Activated T-cell treated with anti-CD3 and anti-CD28 coated beads, Interleukin-2, amount 50 U/mL, for 4 hours (primary cell): ENCODE measurements at regions not wholly inside any gene's neighbourhood (a gene's known extent, or its start where the extent isn't known, plus 50 kb on each side); places are given as distances from the start of the nearest gene placed in this dataset.

ENCODE experiments used
- ATAC-seq, 2 donors: fragments of 200-7000 bp; cut with Tn5 transposase; one replicate each; pipeline ENCODE4 v1.10.0; 2021
- DNase-seq: peaks from one replicate; pipeline ENCODE4 v3.0.0-alpha.2; 2020
- H3K27me3 Mint-ChIP-seq: one replicate; pipeline ENCODE4 v1.8.0; 2021; ENCODE audit warnings: low read depth, mixed read lengths
- H3K36me3 Mint-ChIP-seq: one replicate; pipeline ENCODE4 v1.8.0; 2022; ENCODE audit warnings: mixed read lengths; ENCODE audit not compliant: insufficient read depth
- H3K4me1 Mint-ChIP-seq: one replicate; pipeline ENCODE4 v1.8.0; 2021; ENCODE audit warnings: low read depth, mixed read lengths
- H3K4me3 Mint-ChIP-seq: one replicate; pipeline ENCODE4 v1.8.0; 2021; ENCODE audit warnings: mild to moderate bottlenecking, moderate library complexity, mixed read lengths
- H3K9me3 Mint-ChIP-seq: one replicate; pipeline ENCODE4 v1.8.0; 2021; ENCODE audit warnings: mixed read lengths

DNA sequence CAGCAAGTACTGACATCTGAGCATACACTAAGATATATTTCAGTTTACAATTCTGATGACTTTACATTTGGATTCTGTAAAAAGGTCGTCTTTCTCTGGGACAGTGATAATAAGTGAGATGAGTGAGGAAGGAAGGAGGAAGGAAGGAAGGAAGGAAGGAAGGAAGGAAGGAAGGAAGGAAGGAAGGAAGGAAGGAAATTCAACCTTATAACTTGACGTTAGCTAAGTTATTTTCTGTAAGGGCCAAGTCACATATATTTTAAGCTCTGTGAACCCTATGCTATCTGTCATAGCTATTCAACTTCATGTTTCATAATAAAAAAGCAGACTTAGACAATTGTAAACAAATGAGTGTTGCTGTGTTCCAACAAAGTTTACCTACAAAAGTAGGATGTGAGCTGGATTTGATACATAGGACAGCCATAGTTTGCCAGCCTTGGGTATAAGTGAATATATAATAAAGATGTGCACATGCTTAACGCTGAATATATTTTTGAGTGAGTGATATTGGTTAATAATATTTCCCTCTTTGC, 753.0 kb upstream of the NDST4 start:
- Mint-ChIP-seq H3K4me1 (no peaks in the 10 kb centered on the region), H3K36me3 (no peaks in the 10 kb centered on the region), H3K9me3 (peaks cover 6% of the 10 kb centered on the region), H3K27me3 (no peaks in the 10 kb centered on the region), H3K4me3 (no peak overlapping the region)
- ATAC-seq (no peak), DNase-seq (no peak)

GRCh38 chr4:115865736-115866135, 752.3 kb upstream of the NDST4 start:
- Mint-ChIP-seq H3K9me3 (peaks cover 6% of the 10 kb centered on the region), H3K4me1 (no peaks in the 10 kb centered on the region), H3K4me3 (no peak overlapping the region), H3K27me3 (no peaks in the 10 kb centered on the region), H3K36me3 (no peaks in the 10 kb centered on the region)
- DNase-seq (no peak), ATAC-seq (no peak)

GRCh38 chr4:115852767-115853091, 739.3 kb upstream of the NDST4 start:
- H3K4me1 Mint-ChIP-seq: no peaks in the 10 kb centered on the region
- no peak for DNase-seq
- ATAC-seq: no peak
- no peak overlapping the region for H3K4me3 Mint-ChIP-seq
- no peaks in the 10 kb centered on the region for H3K9me3 Mint-ChIP-seq
- no peaks in the 10 kb centered on the region for H3K36me3 Mint-ChIP-seq
- H3K27me3 Mint-ChIP-seq: no peaks in the 10 kb centered on the region

- H3K9me3 Mint-ChIP-seq: no peaks in the 10 kb centered on the region
- no peaks in the 10 kb centered on the region for H3K27me3 Mint-ChIP-seq
- DNase-seq: no peak
- no peak overlapping the region for H3K4me3 Mint-ChIP-seq
- no peak for ATAC-seq
- H3K4me1 Mint-ChIP-seq: no peaks in the 10 kb centered on the region
- no peaks in the 10 kb centered on the region for H3K36me3 Mint-ChIP-seq
These were observed 738.7 kb upstream of the NDST4 start for GRCh38 chr4:115851918-115852766.

DNA sequence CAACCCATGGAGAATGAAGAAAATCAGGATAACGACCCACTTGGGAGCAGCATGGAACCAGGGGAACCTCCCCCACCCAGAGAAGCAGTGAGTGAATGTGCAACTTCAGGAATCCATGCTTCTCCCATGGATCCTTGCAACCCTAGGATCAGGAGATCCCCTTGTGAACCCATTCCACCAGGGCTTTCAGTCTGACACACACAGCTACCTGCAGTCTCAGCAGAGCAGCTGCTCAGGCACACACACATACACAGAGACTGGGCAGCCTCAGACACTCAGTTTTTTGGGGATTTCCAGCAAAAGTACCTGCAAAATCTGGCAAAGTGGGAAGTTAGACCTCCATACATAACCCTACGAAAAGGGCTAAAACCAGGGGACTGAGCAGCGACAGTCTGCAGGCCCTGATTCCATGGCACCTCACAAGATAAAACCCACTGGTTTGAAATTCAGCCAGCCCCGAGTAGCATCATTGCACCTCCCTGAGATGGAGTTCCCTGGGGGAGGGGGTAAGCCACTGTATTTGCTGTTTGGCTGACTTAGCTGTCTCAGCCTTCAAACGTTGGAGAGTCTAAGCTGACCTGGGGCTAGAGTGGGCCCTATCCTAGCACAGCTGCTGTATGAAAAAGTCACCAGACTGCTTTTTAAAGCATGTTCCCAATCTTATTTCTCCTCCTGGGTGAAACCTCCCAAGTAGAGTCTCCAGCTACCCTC, 737.5 kb upstream of the NDST4 start:
- no peaks in the 10 kb centered on the region for H3K4me1 Mint-ChIP-seq
- DNase-seq (no peak), ATAC-seq (no peak)
- H3K4me3 Mint-ChIP-seq: no peak overlapping the region
- H3K9me3 Mint-ChIP-seq: no peaks in the 10 kb centered on the region
- no peaks in the 10 kb centered on the region for H3K36me3 Mint-ChIP-seq
- no peaks in the 10 kb centered on the region for H3K27me3 Mint-ChIP-seq

- no peaks in the 10 kb centered on the region for H3K27me3 Mint-ChIP-seq
- DNase-seq: no peak
- H3K9me3 Mint-ChIP-seq: peaks cover 5% of the 10 kb centered on the region
- no peak overlapping the region for H3K4me3 Mint-ChIP-seq
- H3K36me3 Mint-ChIP-seq: no peaks in the 10 kb centered on the region
- no peaks in the 10 kb centered on the region for H3K4me1 Mint-ChIP-seq
- ATAC-seq: no peak
These were observed 730.8 kb upstream of the NDST4 start for GRCh38 chr4:115844180-115844579.

DNA sequence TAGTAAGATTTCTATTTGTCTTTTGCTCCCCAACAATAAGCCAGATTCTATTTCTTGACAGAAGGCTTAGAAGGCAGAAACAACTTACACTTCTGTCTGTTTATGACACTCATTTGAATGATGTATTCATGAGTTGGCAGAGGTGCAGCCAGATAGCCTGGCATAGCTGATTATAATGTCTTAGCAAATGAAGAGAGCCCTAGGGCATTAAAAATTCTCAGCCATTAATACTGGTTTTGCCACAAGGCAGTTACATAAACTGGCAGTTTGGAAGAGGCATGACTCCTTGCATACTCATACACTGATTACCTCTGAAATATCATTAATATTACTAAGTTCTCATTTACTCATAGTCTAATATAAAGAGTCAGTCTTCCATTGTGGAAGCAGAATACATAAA, 728.5 kb upstream of the NDST4 start:
- ATAC-seq: no peak
- Mint-ChIP-seq H3K36me3 (no peaks in the 10 kb centered on the region), H3K9me3 (peaks cover 14% of the 10 kb centered on the region), H3K4me3 (no peak overlapping the region), H3K4me1 (no peaks in the 10 kb centered on the region), H3K27me3 (no peaks in the 10 kb centered on the region)
- no peak for DNase-seq

GRCh38 chr4:115834441-115834840, 721.0 kb upstream of the NDST4 start:
- Mint-ChIP-seq H3K36me3 (no peaks in the 10 kb centered on the region), H3K27me3 (no peaks in the 10 kb centered on the region), H3K4me1 (no peaks in the 10 kb centered on the region), H3K9me3 (peaks cover 22% of the 10 kb centered on the region), H3K4me3 (no peak overlapping the region)
- no peak for ATAC-seq
- no peak for DNase-seq

GRCh38 chr4:115824630-115825029, 711.2 kb upstream of the NDST4 start:
- H3K36me3 Mint-ChIP-seq: no peaks in the 10 kb centered on the region
- ATAC-seq: no peak
- no peaks in the 10 kb centered on the region for H3K4me1 Mint-ChIP-seq
- DNase-seq: no peak
- peaks cover 5% of the 10 kb centered on the region for H3K9me3 Mint-ChIP-seq
- H3K27me3 Mint-ChIP-seq: no peaks in the 10 kb centered on the region
- H3K4me3 Mint-ChIP-seq: no peak overlapping the region

GRCh38 chr4:115803825-115804224, 690.4 kb upstream of the NDST4 start:
- DNase-seq: no peak
- peaks cover 19% of the 10 kb centered on the region for H3K9me3 Mint-ChIP-seq
- no peaks in the 10 kb centered on the region for H3K27me3 Mint-ChIP-seq
- H3K36me3 Mint-ChIP-seq: no peaks in the 10 kb centered on the region
- H3K4me1 Mint-ChIP-seq: no peaks in the 10 kb centered on the region
- no peak for ATAC-seq
- H3K4me3 Mint-ChIP-seq: no peak overlapping the region

DNA sequence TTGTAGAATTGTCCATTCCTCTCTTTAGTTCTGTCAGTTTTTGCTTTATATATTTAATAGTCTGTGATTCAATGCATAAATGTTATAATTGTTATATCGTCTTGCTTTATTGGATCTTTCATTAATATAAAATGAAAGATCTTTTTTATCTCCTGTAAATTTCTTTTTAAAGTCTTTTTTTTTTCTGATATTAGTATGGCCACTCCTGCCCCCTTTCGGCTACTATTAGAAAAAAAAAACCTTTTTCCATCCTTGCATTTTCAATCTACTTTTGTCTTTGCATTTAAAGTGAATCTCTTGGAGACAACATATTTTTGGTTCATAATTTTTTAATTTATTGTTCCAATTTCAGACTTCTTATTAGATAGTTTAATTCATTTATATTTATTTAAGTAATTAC, 677.4 kb upstream of the NDST4 start:
- Mint-ChIP-seq H3K4me3 (no peak overlapping the region), H3K27me3 (no peaks in the 10 kb centered on the region), H3K4me1 (no peaks in the 10 kb centered on the region), H3K36me3 (no peaks in the 10 kb centered on the region), H3K9me3 (peaks cover 7% of the 10 kb centered on the region)
- no peak for DNase-seq
- ATAC-seq: no peak

GRCh38 chr4:115781528-115782146, 668.2 kb upstream of the NDST4 start:
- no peak for DNase-seq
- peaks cover 9% of the 10 kb centered on the region for H3K9me3 Mint-ChIP-seq
- peaks cover 2% of the 10 kb centered on the region for H3K4me1 Mint-ChIP-seq
- no peak overlapping the region for H3K4me3 Mint-ChIP-seq
- no peaks in the 10 kb centered on the region for H3K36me3 Mint-ChIP-seq
- ATAC-seq: no peak
- no peaks in the 10 kb centered on the region for H3K27me3 Mint-ChIP-seq

- no peaks in the 10 kb centered on the region for H3K36me3 Mint-ChIP-seq
- DNase-seq (no peak), ATAC-seq (no peak)
- no peaks in the 10 kb centered on the region for H3K27me3 Mint-ChIP-seq
- peaks cover 9% of the 10 kb centered on the region for H3K9me3 Mint-ChIP-seq
- peaks cover 2% of the 10 kb centered on the region for H3K4me1 Mint-ChIP-seq
- H3K4me3 Mint-ChIP-seq: no peak overlapping the region
These were observed 667.4 kb upstream of the NDST4 start for GRCh38 chr4:115780835-115781234.

DNA sequence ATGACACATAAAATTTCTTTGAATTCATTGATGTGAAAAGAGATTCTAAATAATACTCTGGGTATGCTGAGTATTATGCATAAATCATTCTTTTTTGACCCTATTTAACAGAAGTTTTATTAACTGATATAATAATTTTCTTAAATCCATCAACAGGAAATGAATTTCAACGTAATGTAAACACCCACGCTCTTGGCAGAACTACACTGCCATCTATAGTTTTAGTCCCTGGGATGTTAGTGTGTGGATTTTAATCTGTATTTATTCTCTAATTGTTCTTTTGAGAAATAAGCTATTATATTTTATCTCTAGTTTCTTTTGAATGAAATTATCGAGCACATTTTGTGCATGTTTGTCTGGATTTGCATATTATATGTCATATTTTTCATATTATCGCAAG, 666.8 kb upstream of the NDST4 start:
- Mint-ChIP-seq H3K36me3 (no peaks in the 10 kb centered on the region), H3K9me3 (peaks cover 9% of the 10 kb centered on the region)

More for the DNA sequence above, 666.8 kb upstream of the NDST4 start:
- no peaks in the 10 kb centered on the region for H3K27me3 Mint-ChIP-seq
- peaks cover 2% of the 10 kb centered on the region for H3K4me1 Mint-ChIP-seq
- no peak overlapping the region for H3K4me3 Mint-ChIP-seq
- DNase-seq: no peak
- no peak for ATAC-seq
